AG04450 (cell line): ENCODE measurements at regions not wholly inside any gene's neighbourhood (a gene's known extent, or its start where the extent isn't known, plus 50 kb on each side); places are given as distances from the start of the nearest gene placed in this dataset.

Experiments
- CTCF ChIA-PET: fragments of 300-600, 350-600 bp; formaldehyde crosslinking; extraction: SDS; loops from one replicate; lab custom pipeline; 2022; ENCODE audit warnings: antibody characterized with exemption, inconsistent platforms; lab: Charles Lee
- POLR2A ChIA-PET: fragments of 350-600 bp; formaldehyde crosslinking; extraction: SDS; loops from one replicate; lab custom pipeline; 2021; ENCODE audit warnings: antibody characterized with exemption, inconsistent platforms; lab: Yijun Ruan, JAX
- DNase-seq: peaks from one replicate; pipeline ENCODE4 v3.0.0-alpha.2; 2011; ENCODE audit warnings: low read depth, low spot score
- H3K27ac ChIP-seq: one replicate; pipeline ENCODE4 v1.5.1; 2012; ENCODE audit warnings: low read depth, low read length, control low read depth
- H3K27me3 ChIP-seq: one replicate; pipeline ENCODE4 v1.6.0; 2012; ENCODE audit warnings: low read length; ENCODE audit not compliant: control insufficient read depth, insufficient read depth
- H3K4me3 ChIP-seq: 2 replicates; pipeline ENCODE4 v1.5.1; 2011; ENCODE audit warnings: mild to moderate bottlenecking, low read depth, low read length, control low read depth
- H3K9me3 ChIP-seq: 2 replicates; pipeline ENCODE4 v1.5.1; 2012; ENCODE audit warnings: low read length; ENCODE audit not compliant: control insufficient read depth, insufficient read depth
- TF ChIP-seq, protein P1 (sequence below): IDR thresholded peaks from 2 replicates; pipeline ENCODE4 v1.5.1; 2011; ENCODE audit warnings: low read depth, low read length, control low read depth, inconsistent platforms

DNA sequence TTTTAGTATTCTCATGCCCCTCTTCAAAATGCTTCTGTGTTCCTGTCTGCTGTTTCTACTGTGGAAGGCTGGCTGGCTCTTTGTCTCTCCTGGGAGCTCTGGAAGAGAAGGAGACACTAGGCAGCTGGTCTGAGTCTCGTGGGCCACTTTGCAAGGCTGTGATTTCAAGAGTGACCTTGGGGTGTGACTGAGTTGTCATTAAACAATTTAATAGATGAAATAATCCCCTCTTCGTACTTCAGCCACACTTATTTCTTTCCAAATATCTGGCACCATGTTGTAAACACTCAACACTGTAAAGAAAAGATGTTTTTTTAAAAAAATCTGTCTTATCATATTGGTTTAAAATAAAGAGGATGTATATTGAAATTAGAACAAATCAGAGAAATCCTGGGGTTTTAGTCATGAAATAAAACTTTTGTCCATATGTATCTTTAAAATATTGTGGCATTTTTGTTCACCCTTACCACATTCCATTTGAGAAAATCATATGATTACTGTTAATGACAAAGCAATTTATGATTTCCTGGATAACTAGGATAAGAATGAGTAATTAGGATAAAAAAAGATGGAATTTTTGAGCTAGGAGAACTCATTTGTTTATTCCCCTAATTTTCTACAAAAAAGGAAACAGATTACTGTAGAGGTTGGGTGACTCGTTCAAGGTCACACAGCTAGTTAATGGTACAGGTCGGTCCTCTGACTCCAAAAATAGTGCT lies 200.8 kb downstream of the MAT2B start:
- Histone ChIP-seq H3K27ac (peak overlapping the region; percentile 91), H3K4me3 (no peak overlapping the region; the same call in 1 of the 2 replicates), H3K9me3 (peaks cover 7% of the 10 kb centered on the region), H3K27me3 (no peaks in the 10 kb centered on the region)
- ChIA-PET CTCF (interaction anchor here (0.9 to 2.3 kb wide), 3 partner anchors 9 to 798 kb away, joined by 3 to 6 read pairs (median 4); no protein-coding TSS in a partner anchor), POLR2A (no interaction called here)
- TF ChIP-seq, protein P1, sequence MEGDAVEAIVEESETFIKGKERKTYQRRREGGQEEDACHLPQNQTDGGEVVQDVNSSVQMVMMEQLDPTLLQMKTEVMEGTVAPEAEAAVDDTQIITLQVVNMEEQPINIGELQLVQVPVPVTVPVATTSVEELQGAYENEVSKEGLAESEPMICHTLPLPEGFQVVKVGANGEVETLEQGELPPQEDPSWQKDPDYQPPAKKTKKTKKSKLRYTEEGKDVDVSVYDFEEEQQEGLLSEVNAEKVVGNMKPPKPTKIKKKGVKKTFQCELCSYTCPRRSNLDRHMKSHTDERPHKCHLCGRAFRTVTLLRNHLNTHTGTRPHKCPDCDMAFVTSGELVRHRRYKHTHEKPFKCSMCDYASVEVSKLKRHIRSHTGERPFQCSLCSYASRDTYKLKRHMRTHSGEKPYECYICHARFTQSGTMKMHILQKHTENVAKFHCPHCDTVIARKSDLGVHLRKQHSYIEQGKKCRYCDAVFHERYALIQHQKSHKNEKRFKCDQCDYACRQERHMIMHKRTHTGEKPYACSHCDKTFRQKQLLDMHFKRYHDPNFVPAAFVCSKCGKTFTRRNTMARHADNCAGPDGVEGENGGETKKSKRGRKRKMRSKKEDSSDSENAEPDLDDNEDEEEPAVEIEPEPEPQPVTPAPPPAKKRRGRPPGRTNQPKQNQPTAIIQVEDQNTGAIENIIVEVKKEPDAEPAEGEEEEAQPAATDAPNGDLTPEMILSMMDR = no peak
- peak; percentile 18 for DNase-seq

DNA sequence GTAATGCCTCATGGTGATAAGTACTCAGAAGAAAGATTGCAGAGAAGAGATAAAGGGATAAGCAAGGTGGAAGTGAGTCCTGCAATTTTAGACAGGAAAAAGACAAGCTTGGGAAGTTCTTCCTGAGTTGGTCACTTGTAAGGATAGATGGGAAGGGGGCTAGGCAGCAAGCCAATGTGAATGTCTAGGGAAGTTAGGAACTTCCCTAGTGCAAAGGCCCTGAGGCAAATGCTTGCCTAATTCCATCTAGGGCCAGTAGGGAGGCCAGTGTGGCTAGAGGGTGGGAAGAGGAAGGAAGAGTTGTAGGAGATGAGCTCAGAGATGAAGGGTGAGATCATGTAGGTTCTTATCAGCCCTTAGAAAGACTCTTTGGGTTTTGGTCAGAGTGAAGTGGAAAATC lies 206.6 kb downstream of the MAT2B start:
- DNase-seq = no peak

DNA sequence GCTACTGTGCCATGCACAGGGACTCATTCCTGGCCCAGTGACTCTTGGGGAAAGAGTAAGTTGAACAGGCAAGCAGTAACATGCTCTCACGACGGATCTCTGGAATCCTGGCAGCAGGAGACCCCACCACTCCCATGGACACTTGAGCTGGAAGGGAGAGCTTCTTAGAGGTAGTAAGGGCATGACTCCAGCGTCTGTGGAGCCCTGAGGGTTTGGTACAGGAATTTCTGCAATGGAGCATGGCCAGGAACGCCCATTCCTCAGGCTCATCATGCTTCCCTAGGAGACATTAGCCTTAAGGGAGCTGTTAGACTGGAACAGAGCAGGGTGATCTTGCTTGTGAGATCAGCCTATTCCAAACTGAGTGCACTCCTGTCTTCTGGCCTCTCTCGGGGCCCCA lies 212.9 kb downstream of the MAT2B start:
- Histone ChIP-seq H3K9me3 (no peaks in the 10 kb centered on the region), H3K27me3 (no peaks in the 10 kb centered on the region), H3K27ac (no peak overlapping the region), H3K4me3 (no peak overlapping the region)
- POLR2A ChIA-PET = no interaction called here
- no peak for DNase-seq
- TF ChIP-seq, protein P1 = no peak
- CTCF ChIA-PET = no interaction called here

More for the DNA sequence above, 206.6 kb downstream of the MAT2B start:
- H3K4me3 ChIP-seq = no peak overlapping the region
- TF ChIP-seq, protein P1 = no peak
- ChIA-PET POLR2A (no interaction called here), CTCF (interaction anchor here (1.0 kb wide), 1 partner anchor 148 kb away, joined by 3 read pairs; no protein-coding TSS in a partner anchor)
- H3K27ac ChIP-seq = no peak overlapping the region
- H3K27me3 ChIP-seq = no peaks in the 10 kb centered on the region
- peaks cover 5% of the 10 kb centered on the region for H3K9me3 ChIP-seq

DNA sequence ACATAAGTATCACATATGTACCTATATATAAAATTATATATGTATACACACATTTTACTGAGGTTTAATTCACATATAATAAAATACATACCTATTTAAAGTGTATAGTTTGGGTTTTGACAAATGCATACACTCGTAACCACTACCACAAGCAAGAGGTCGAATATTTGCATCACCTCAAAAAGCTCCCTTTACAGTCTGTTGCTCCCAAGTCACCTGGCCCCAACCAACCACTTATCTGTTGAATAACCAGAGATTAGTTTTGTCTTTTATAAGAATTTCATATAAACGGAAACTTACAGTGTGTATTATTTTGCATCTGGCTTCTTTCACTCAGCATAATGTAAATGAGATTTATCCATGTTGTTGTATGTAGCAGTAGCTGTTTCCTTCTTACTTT lies 218.9 kb downstream of the MAT2B start:
- POLR2A ChIA-PET = no interaction called here
- H3K9me3 ChIP-seq = no peaks in the 10 kb centered on the region
- DNase-seq = no peak
- no peaks in the 10 kb centered on the region for H3K27me3 ChIP-seq
- TF ChIP-seq, protein P1 = no peak
- CTCF ChIA-PET = no interaction called here
- H3K4me3 ChIP-seq = no peak overlapping the region
- no peak overlapping the region for H3K27ac ChIP-seq

DNA sequence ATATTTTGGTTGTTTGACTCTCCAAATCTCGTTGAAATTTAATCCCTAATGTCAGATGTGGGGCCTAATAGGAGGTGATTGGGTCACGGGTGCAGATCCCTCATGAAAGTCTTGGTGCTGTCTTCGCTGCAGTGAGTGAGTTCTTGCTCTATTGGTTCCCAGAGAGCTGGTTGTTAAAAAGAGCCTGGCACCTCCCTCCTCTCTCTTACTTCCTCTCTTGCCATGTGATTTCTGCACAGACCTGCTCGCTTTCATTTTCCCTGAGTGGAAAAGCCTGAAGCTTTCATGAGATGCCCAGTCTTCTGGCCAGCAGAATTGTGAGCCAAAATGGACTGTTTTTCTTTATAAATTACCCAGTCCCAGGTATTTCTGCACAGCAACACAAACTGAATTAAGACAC lies 221.6 kb downstream of the MAT2B start:
- Histone ChIP-seq H3K27me3 (no peaks in the 10 kb centered on the region), H3K27ac (no peak overlapping the region), H3K9me3 (no peaks in the 10 kb centered on the region), H3K4me3 (no peak overlapping the region)
- ChIA-PET CTCF (no interaction called here), POLR2A (no interaction called here)
- DNase-seq = no peak
- TF ChIP-seq, protein P1 = no peak
